H1 (cell line): ENCODE measurements at regions not wholly inside any gene's neighbourhood (a gene's known extent, or its start where the extent isn't known, plus 50 kb on each side); places are given as distances from the start of the nearest gene placed in this dataset.

ENCODE experiments used
- CTCF ChIA-PET: fragments of 300-600 bp; sonication (Branson Sonifier 250); formaldehyde crosslinking; loops from one replicate; lab custom pipeline; 2021; ENCODE audit not compliant: partially characterized antibody; lab: Charles Lee
- POLR2A ChIA-PET: fragments of 300-600 bp; sonication (Branson Sonifier 250); formaldehyde crosslinking; loops from one replicate; lab custom pipeline; 2021; ENCODE audit warnings: inconsistent platforms; ENCODE audit not compliant: partially characterized antibody; lab: Charles Lee
- DNase-seq, 2 experiments: peaks; one replicate each; pipeline versions ENCODE4 v3.0.0 to v3.0.0-alpha.2; 2010 to 2022; ENCODE audit warnings: low spot score in 2 of 2, low read depth in 1 of 2, mixed read lengths in 1 of 2
- FAIRE-seq: peaks from 2 replicates; lab custom pipeline; 2011; peaks lifted over from hg19 to GRCh38; lab: Jason Lieb, UNC
- H2AFZ ChIP-seq: 2 replicates; pipeline ENCODE4 v1.8.1; 2012; ENCODE audit warnings: low read length, inconsistent platforms
- H2AK5ac ChIP-seq: 2 replicates; pipeline ENCODE4 v1.6.1; 2013; ENCODE audit warnings: low read depth, low read length
- H2BK120ac ChIP-seq: replicated peaks from 2 replicates; pipeline ENCODE3; 2013; ENCODE audit warnings: low read depth, low read length, inconsistent platforms
- H2BK12ac ChIP-seq: 2 replicates; pipeline ENCODE4 v1.6.1; 2013; ENCODE audit warnings: low read depth, low read length
- H2BK15ac ChIP-seq: 2 replicates; pipeline ENCODE4 v1.6.1; 2013; ENCODE audit warnings: low read length
- H2BK20ac ChIP-seq: 2 replicates; pipeline ENCODE4 v1.6.1; 2013; ENCODE audit warnings: low read length
- H2BK5ac ChIP-seq: 2 replicates; pipeline ENCODE4 v1.6.1; 2013; ENCODE audit warnings: low read depth, low read length
- H3K14ac ChIP-seq: 2 replicates; pipeline ENCODE4 v1.6.1; 2013; ENCODE audit warnings: inconsistent platforms; ENCODE audit not compliant: insufficient read length
- H3K18ac ChIP-seq: 2 replicates; pipeline ENCODE4 v1.6.1; 2013; ENCODE audit warnings: low read length; ENCODE audit errors: extremely low read depth
- H3K23ac ChIP-seq: 2 replicates; pipeline ENCODE4 v1.6.1; 2013; ENCODE audit warnings: inconsistent platforms; ENCODE audit not compliant: insufficient read length
- H3K23me2 ChIP-seq: 2 replicates; pipeline ENCODE4 v1.6.1; 2013; ENCODE audit warnings: low read depth, low read length
- H3K27ac ChIP-seq: 2 replicates; pipeline ENCODE4 v1.6.1; 2011; ENCODE audit warnings: low read depth, low read length, inconsistent platforms
- H3K27me3 ChIP-seq, 4 experiments: replicated peaks in 1 of 4; 1 replicate in 1 of 4; 2 replicates in 3 of 4; pipeline versions ENCODE4 v1.6.1 to v1.8.1; 2011 to 2013; ENCODE audit warnings: low read length in 3 of 4, mild to moderate bottlenecking in 3 of 4, inconsistent platforms in 2 of 4, mixed read lengths in 2 of 4, moderate library complexity in 1 of 4; ENCODE audit not compliant: control insufficient read depth in 3 of 4, insufficient read depth in 3 of 4; ENCODE audit errors: extremely low read depth in 1 of 4
- H3K36me3 ChIP-seq, 4 experiments: 2 replicates each; pipeline versions ENCODE4 v1.6.1 to v1.8.1; 2011 to 2013; ENCODE audit warnings: mild to moderate bottlenecking in 4 of 4, low read length in 3 of 4, moderate library complexity in 2 of 4, control low read depth in 1 of 4, inconsistent platforms in 1 of 4; ENCODE audit not compliant: insufficient read depth in 4 of 4, control insufficient read depth in 2 of 4
- H3K4ac ChIP-seq: replicated peaks from 2 replicates; pipeline ENCODE3; 2013; ENCODE audit warnings: low read length, low read depth, mixed read lengths, inconsistent platforms; ENCODE audit not compliant: insufficient read length
- H3K4me1 ChIP-seq, 4 experiments: replicated peaks in 1 of 4; 1 replicate in 1 of 4; 2 replicates in 3 of 4; pipeline versions ENCODE4 v1.6.1 to v1.8.1; 2011 to 2013; ENCODE audit warnings: low read length in 3 of 4, inconsistent platforms in 2 of 4, mixed read lengths in 1 of 4; ENCODE audit not compliant: insufficient read depth in 4 of 4, control insufficient read depth in 3 of 4
- H3K4me2 ChIP-seq, 2 experiments: 2 replicates each; pipeline versions ENCODE4 v1.6.1 to v1.8.1; 2011 to 2013; ENCODE audit warnings: low read depth in 2 of 2, low read length in 2 of 2, control low read depth in 1 of 2, inconsistent platforms in 1 of 2, mild to moderate bottlenecking in 1 of 2; ENCODE audit not compliant: insufficient read depth in 1 of 2
- H3K4me3 ChIP-seq, 4 experiments: fragments of 200-600, 300-600 bp in 1 of 4; sonication (generic), shearing (Covaris generic), sonication (Bioruptor Twin) in 1 of 4; 2 replicates each; pipeline versions ENCODE4 v1.5.1 to v1.8.1; 2011 to 2016; ENCODE audit warnings: low read length in 4 of 4, low read depth in 3 of 4, control low read depth in 2 of 4, inconsistent platforms in 2 of 4, mild to moderate bottlenecking in 2 of 4, mixed read lengths in 1 of 4, moderate library complexity in 1 of 4; ENCODE audit not compliant: insufficient read depth in 2 of 4; ENCODE audit errors: extremely low read depth in 1 of 4
- H3K56ac ChIP-seq: replicated peaks from 2 replicates; pipeline ENCODE3; 2013; ENCODE audit warnings: low read depth, mild to moderate bottlenecking, mixed read lengths, low read length, inconsistent platforms; ENCODE audit not compliant: insufficient read length
- H3K79me1 ChIP-seq: 2 replicates; pipeline ENCODE4 v1.6.1; 2013; ENCODE audit warnings: low read depth, low read length, control low read depth
- H3K79me2 ChIP-seq, 2 experiments: 2 replicates each; pipeline versions ENCODE4 v1.6.1 to v1.8.1; 2012 to 2013; ENCODE audit warnings: low read length in 2 of 2, mild to moderate bottlenecking in 2 of 2, inconsistent platforms in 1 of 2; ENCODE audit not compliant: insufficient read depth in 2 of 2, control insufficient read depth in 1 of 2
- H3K9ac ChIP-seq, 4 experiments: replicated peaks in 1 of 4; 1 replicate in 1 of 4; 2 replicates in 3 of 4; pipeline versions ENCODE4 v1.6.1 to v1.8.1; 2011 to 2013; ENCODE audit warnings: low read depth in 3 of 4, low read length in 3 of 4, control low read depth in 2 of 4, mild to moderate bottlenecking in 2 of 4, moderate library complexity in 2 of 4, inconsistent platforms in 1 of 4; ENCODE audit errors: extremely low read depth in 1 of 4
- H3K9me3 ChIP-seq, 2 experiments: 2 replicates each; pipeline versions ENCODE4 v1.6.1 to v1.8.1; 2012 to 2013; ENCODE audit warnings: mild to moderate bottlenecking in 2 of 2, moderate library complexity in 2 of 2, control low read depth in 1 of 2, inconsistent platforms in 1 of 2, low read depth in 1 of 2, low read length in 1 of 2, mixed read lengths in 1 of 2; ENCODE audit not compliant: insufficient read depth in 2 of 2
- H4K20me1 ChIP-seq, 2 experiments: replicated peaks in 1 of 2; 2 replicates each; pipeline versions ENCODE3 to v1.8.1; 2011 to 2013; ENCODE audit warnings: inconsistent platforms in 2 of 2, low read length in 2 of 2, mild to moderate bottlenecking in 1 of 2; ENCODE audit not compliant: insufficient read depth in 2 of 2, control insufficient read depth in 1 of 2
- H4K5ac ChIP-seq: 2 replicates; pipeline ENCODE4 v1.6.1; 2013; ENCODE audit warnings: low read length, low read depth, mixed read lengths, inconsistent platforms; ENCODE audit not compliant: insufficient read length
- H4K8ac ChIP-seq: 2 replicates; pipeline ENCODE4 v1.8.0; 2013; ENCODE audit warnings: mild to moderate bottlenecking, moderate library complexity, low read length, inconsistent platforms; ENCODE audit not compliant: insufficient read depth; ENCODE audit errors: extremely low read depth
- H4K91ac ChIP-seq: replicated peaks from 2 replicates; pipeline ENCODE3; 2013; ENCODE audit warnings: low read length, mixed read lengths, inconsistent platforms; ENCODE audit not compliant: insufficient read length
- CEBPB ChIP-seq: IDR thresholded peaks from 2 replicates; pipeline ENCODE4 v1.6.1; 2012; ENCODE audit warnings: low read depth, low read length
- CHD2 ChIP-seq: IDR thresholded peaks from 2 replicates; pipeline ENCODE4 v1.6.1; 2012; ENCODE audit warnings: low read length, improper control_type of control experiment
- CTCF ChIP-seq, 3 experiments: IDR thresholded peaks; 1 replicate in 2 of 3; 2 replicates in 1 of 3; pipeline versions ENCODE4 v1.5.1 to v1.6.1; 2011; ENCODE audit warnings: low read length in 3 of 3, mild to moderate bottlenecking in 3 of 3, inconsistent platforms in 2 of 3, low read depth in 1 of 3, moderate library complexity in 1 of 3; ENCODE audit not compliant: insufficient read depth in 1 of 3; ENCODE audit errors: control extremely low read depth in 1 of 3
- E2F6 ChIP-seq: IDR thresholded peaks from 2 replicates; pipeline ENCODE4 v1.6.1; 2012; ENCODE audit warnings: inconsistent platforms
- MAFK ChIP-seq: IDR thresholded peaks from 2 replicates; pipeline ENCODE4 v1.6.1; 2012; ENCODE audit warnings: low read depth, mild to moderate bottlenecking, improper control_type of control experiment, low read length
- PHF8 ChIP-seq: fragments of 200-600 bp; sonication (generic); conservative IDR thresholded peaks from 2 replicates; pipeline ENCODE4 v1.7.1; 2012; ENCODE audit warnings: low read depth, mild to moderate bottlenecking, inconsistent platforms, low read length, moderate library complexity
- POLR2AphosphoS5 ChIP-seq: IDR thresholded peaks from 2 replicates; pipeline ENCODE4 v1.6.1; 2011; ENCODE audit warnings: low read depth, low read length
- WGBS, 2 experiments: shearing (Covaris generic) in 1 of 2; methylation state at CpG; one replicate each; pipeline versions ENCODE4 v1.1.6 to v1.1.7; 2013 to 2015; ENCODE audit warnings: low lambda C conversion rate in 2 of 2, mixed read lengths in 2 of 2, inconsistent platforms in 1 of 2, low coverage in 1 of 2, missing lambda C conversion rate in 1 of 2; ENCODE audit not compliant: insufficient replicate concordance in 2 of 2, insufficient coverage in 1 of 2, insufficient read length in 1 of 2; ENCODE audit errors: extremely low coverage in 1 of 2, missing lambda C conversion rate in 1 of 2; 5-methylcytosine and 5-hydroxymethylcytosine counted together

- peak in 1 of 2 experiments; percentile 32 for DNase-seq
- TF ChIP-seq POLR2AphosphoS5 (no peak), E2F6 (no peak), MAFK (no peak), CTCF (IDR thresholded peaks at IDR 0.05; ENCODE audit: control extremely low read depth in 1 of 3, insufficient read depth in 1 of 3, low read depth in 1 of 3, low read length in 3 of 3) (no peak), CEBPB (no peak), PHF8 (no peak), CHD2 (no peak)
- Histone ChIP-seq H4K20me1 (no peaks in the 10 kb centered on the region), H3K79me1 (no peaks in the 10 kb centered on the region), H3K79me2 (no peaks in the 10 kb centered on the region), H3K4me3 (no peak overlapping the region), H2BK12ac (no peak overlapping the region), H3K4me1 (peaks cover 0 to 4% (median 1%) of the 10 kb centered on the region in 4 experiments; a peak in 5 of 7 replicates), H3K14ac (no peak overlapping the region), H2BK20ac (0 out of 2 replicates have a peak overlapping the region, but pooled peaks have one; percentile 82), H3K27me3 (no peaks in the 10 kb centered on the region), H3K9me3 (no peaks in the 10 kb centered on the region), H4K8ac (no peak overlapping the region), H3K23ac (no peak overlapping the region), H3K36me3 (no peaks in the 10 kb centered on the region), H2BK15ac (no peak overlapping the region), H2AK5ac (no peak overlapping the region), H3K4ac (no peak overlapping the region), H3K56ac (no peak overlapping the region), H3K4me2 (0 out of 4 replicates have a peak overlapping the region, but pooled peaks of 1 of the 2 experiments have one; percentile 26), H3K18ac (no peak overlapping the region), H3K9ac (no peak overlapping the region), H4K91ac (no peak overlapping the region), H4K5ac (no peak overlapping the region), H2AFZ (no peak overlapping the region), H2BK120ac (no peak overlapping the region), H3K27ac (no peak overlapping the region), H2BK5ac (no peak overlapping the region), H3K23me2 (no peaks in the 10 kb centered on the region; the same call in 1 of the 2 replicates)
- FAIRE-seq = no peak
- 88% methylated on average over 4 of the region's 4 CpGs; no CpG with 5 or more reads in 1 of the 2 experiments for WGBS, 2 experiments
- CTCF ChIA-PET = interaction anchor here (1.4 kb wide), 1 partner anchor 14 kb away, joined by 4 read pairs; no protein-coding TSS in a partner anchor
- POLR2A ChIA-PET = no interaction called here
These were observed 147.6 kb downstream of the RHOU start for GRCh38 chr1:228882771-228883450.
